HG02885 (cell line): ENCODE measurements at regions not wholly inside any gene's neighbourhood (a gene's known extent, or its start where the extent isn't known, plus 50 kb on each side); places are given as distances from the start of the nearest gene placed in this dataset.

Experiments
- ATAC-seq: cut with Tn5 transposase; IDR thresholded peaks from one replicate; pipeline ENCODE4 v1.9.1; 2021; ENCODE audit warnings: mild to moderate bottlenecking; ENCODE audit not compliant: unreplicated experiment, poor library complexity

GRCh38 chr4:64508089-64508488 is 98.8 kb upstream of the TECRL start:
- no peak for ATAC-seq

GRCh38 chr4:64503945-64504675 is 94.9 kb upstream of the TECRL start:
- no peak for ATAC-seq

GRCh38 chr4:64503416-64503815 is 94.2 kb upstream of the TECRL start:
- no peak for ATAC-seq

- ATAC-seq = no peak
Measured at GRCh38 chr4:64497491-64497890, 88.2 kb upstream of the TECRL start.

GRCh38 chr4:64495946-64496345 is 86.7 kb upstream of the TECRL start:
- no peak for ATAC-seq

- no peak for ATAC-seq
Measured at GRCh38 chr4:64489628-64490027, 80.4 kb upstream of the TECRL start.

GRCh38 chr4:64479338-64479737 is 70.1 kb upstream of the TECRL start:
- no peak for ATAC-seq

- no peak for ATAC-seq
Measured at GRCh38 chr4:64477127-64477526, 67.9 kb upstream of the TECRL start.

GRCh38 chr4:64465263-64465662 is 56.0 kb upstream of the TECRL start:
- no peak for ATAC-seq

GRCh38 chr4:64464581-64464980 is 55.3 kb upstream of the TECRL start:
- ATAC-seq = no peak
